GM12873 (cell line): ENCODE measurements at regions not wholly inside any gene's neighbourhood (a gene's known extent, or its start where the extent isn't known, plus 50 kb on each side); places are given as distances from the start of the nearest gene placed in this dataset.

Source experiments
- TF ChIP-seq, protein P1 (sequence below): IDR thresholded peaks from 2 replicates; pipeline ENCODE4 v1.5.1; 2012; ENCODE audit warnings: low read depth, mild to moderate bottlenecking, moderate library complexity, low read length, control low read depth; ENCODE audit not compliant: insufficient read depth; ENCODE audit errors: missing control alignments

GRCh38 chr6:133641104-133641503, 247.8 kb upstream of the TCF21 start:
- TF ChIP-seq, protein P1, sequence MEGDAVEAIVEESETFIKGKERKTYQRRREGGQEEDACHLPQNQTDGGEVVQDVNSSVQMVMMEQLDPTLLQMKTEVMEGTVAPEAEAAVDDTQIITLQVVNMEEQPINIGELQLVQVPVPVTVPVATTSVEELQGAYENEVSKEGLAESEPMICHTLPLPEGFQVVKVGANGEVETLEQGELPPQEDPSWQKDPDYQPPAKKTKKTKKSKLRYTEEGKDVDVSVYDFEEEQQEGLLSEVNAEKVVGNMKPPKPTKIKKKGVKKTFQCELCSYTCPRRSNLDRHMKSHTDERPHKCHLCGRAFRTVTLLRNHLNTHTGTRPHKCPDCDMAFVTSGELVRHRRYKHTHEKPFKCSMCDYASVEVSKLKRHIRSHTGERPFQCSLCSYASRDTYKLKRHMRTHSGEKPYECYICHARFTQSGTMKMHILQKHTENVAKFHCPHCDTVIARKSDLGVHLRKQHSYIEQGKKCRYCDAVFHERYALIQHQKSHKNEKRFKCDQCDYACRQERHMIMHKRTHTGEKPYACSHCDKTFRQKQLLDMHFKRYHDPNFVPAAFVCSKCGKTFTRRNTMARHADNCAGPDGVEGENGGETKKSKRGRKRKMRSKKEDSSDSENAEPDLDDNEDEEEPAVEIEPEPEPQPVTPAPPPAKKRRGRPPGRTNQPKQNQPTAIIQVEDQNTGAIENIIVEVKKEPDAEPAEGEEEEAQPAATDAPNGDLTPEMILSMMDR: no peak

DNA sequence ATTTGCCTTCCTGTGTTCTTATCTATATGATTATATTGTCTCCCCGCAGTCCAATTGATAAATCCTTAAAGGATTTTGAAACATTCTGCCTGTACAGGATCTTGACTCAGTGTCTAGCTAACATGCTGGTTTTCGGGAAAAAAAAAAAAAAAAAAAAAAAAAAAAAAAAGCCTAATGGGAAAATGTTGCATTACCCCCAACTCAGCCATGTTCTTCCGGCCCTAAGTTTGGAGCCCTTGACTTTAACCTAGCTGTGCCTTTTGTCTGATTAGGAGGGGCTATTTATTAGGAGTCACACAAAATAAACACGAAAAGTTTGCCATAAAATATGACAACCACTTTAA, 244.4 kb upstream of the TCF21 start:
- TF ChIP-seq, protein P1: no peak

- TF ChIP-seq, protein P1: no peak
Observed at GRCh38 chr6:133644892-133645619, 243.9 kb upstream of the TCF21 start.

DNA sequence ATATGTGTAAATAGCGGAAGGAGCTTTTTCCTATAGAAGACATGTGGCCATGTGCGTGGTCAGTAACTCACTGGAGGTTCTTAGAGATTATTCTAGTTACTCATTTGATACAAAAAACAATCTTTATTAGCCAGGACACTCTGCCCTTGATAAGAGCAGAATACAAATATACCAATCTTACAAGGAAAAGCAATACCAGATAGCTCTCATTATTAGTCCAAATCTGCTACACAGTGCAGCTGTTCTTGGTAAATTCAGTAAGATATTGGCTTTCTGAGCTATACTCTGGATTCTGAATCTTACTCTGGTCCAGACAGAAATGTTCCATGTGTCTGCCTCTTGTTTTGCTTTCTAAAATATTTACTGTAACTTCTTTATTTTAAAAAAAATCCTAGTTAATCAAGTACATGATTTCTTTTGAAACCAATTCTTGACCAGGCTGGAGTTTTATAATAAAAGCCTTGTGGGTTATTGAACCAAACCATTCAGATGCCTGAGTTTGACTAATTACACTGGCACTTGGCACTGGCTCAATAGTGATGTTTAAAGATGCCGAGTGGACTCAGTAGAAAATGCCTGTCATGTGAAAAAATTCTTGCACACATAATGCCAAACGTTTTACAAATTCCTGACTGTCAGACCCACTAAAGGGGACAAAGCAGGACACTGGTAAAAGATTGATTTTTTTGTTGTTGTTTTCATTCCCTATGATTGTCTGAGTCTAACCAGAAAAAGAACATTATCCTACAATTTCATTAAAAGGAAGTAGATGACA, 242.8 kb upstream of the TCF21 start:
- TF ChIP-seq, protein P1: no peak

GRCh38 chr6:133648581-133648980, 240.3 kb upstream of the TCF21 start:
- TF ChIP-seq, protein P1: no peak

DNA sequence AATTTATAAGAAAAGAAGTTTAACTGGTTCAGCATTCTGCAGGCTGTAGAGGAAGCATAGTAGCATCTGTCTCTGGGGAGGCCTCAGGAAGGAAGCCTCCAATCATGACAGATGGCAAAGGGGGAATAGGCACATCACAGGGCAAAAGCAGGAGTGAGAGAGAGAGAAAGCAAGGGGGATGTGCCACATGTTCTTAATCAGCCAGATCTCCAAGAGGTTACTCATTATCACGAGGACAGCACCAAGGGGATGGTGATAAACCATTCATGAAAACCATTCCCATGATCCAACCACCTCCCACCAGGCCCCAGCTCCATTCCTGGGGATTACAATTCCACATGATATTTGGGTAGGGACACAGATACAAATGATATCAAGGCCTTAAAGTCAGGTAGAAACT, 217.5 kb upstream of the TCF21 start:
- TF ChIP-seq, protein P1: no peak

DNA sequence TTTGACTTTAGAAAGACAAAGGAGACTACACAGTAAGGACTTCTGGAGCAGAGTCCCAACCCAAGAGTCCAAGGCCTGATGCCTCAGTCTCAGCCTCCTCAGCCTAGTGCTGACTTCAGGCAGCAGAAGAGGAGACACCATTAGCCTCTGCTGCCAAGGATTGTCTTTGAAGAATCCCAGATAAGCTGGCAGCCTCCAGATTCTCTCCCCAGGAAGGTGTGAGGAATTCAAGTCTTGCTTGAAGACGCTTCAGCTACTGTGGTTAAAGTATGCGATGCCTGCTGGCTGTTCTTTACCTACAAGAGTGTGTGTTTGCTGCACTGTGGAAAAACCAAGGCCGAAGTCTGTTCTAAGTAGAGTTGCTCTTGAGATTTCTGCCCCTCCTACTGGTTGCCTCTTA, 215.9 kb upstream of the TCF21 start:
- TF ChIP-seq, protein P1: no peak
